HG02973 (cell line): ENCODE measurements at regions not wholly inside any gene's neighbourhood (a gene's known extent, or its start where the extent isn't known, plus 50 kb on each side); places are given as distances from the start of the nearest gene placed in this dataset.
"Not testable (repeated sequence)": the region's sequence is repeated elsewhere in the genome, so short reads cannot be mapped to it uniquely, and the experiment has no call there.

Experiments used
- ATAC-seq: cut with Tn5 transposase; IDR thresholded peaks from one replicate; pipeline ENCODE4 v1.9.1; 2021; ENCODE audit warnings: moderate library complexity; ENCODE audit not compliant: unreplicated experiment

DNA sequence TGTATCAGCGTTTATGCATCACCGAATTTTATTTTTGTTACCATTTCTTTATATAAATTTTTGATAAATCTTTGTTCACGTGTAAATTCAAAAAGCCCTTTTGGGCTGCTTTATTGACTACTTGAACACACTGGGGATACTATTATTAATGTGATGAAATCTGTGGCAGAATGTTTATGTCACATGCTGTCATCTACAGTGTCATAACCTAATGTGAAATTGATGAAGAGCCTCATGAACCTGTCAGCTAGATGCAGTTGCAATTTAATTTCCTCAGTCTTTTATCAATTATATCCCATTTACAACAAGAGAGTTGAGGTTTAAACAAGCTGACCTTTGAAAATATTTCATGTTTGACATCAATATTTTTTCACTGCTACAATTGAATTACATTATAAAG lies 1100.4 kb upstream of the COX7C start:
- ATAC-seq: no peak

DNA sequence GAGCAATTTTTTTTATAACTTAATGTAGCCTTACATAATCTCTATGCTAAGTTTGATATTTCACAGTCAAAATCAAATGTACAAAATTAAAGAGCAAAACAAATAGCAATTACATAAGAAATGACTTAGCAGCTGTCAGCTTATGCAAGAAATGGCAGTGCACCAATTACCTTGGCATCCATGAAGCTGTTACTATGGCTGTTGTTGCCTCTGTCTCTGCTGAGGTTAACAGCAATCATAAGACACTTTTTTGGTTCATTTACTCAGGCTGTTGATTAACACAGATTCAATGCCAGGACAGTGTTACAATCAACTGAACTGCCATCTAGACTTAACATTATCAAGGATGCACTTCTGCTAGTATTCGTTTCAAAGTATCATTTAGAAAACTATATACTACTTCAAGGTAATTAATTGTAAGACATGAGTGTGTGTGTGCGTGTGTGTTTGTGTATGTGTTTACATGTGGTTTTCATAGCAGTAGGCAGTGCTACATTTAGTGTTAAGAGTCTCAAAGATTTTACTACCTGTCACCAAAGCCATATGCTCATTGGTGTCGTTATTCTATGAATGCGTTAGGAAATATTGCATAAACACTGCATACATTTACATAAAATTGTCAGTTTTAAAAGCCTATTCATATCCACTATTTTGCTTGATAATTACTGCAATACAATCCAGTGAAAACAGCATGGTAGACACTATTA lies 1084.2 kb upstream of the COX7C start:
- ATAC-seq: no peak

DNA sequence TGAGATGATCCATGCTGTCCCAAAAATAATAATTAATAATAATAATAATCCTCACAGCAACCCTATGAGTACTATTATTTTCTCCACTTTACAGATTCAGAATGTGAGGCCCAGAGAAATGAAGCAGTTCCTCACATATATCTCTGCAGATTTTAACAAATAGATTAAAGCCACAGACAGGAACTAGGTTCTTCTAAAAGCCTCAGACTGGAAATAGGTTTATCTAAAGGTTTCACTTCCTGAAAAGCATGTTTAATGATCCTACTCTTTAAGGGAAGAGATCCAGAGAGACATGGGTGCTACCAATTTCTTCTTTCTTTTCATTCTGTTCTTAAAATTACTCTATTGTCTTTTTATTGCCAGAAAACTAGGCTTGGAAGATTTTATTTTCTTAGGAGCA lies 1079.4 kb upstream of the COX7C start:
- ATAC-seq: no peak

DNA sequence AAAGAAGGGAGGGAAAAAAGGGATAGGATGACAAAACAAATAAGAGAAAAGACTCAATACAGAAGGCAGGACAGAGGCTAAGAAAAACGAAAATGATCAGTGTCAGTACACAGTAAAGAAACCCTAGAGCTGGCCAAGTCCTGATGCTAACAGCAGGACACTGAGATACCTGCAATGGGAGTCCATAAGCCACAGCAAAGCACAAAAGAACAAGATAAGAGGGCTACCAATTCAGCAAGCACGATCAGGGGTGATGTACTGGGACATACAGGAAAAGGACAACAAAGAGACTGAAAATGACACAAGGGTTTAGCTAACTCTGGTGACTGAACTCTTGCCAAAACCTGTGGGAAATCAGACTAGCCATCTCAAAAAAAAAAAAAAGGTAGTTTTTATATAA lies 1072.6 kb upstream of the COX7C start:
- no peak for ATAC-seq

DNA sequence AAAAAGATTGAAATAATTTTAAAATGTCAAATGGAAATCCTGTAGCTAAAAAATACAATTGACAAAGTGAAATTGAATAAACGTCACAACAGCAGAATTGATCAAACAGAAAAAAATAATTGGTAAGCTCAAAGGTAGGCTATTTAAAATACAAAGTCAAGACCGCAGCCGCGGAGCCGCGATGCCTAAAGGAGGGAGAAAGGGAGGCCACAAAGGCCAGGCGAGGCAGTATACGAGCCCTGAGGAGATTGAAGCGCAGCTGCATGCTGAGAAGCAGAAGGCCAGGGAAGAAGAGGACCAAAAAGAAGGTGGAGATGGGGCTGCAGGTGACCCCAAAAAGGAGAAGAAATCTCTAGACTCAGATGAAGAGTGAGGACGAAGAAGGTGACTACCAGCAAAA lies 1068.5 kb upstream of the COX7C start:
- ATAC-seq: no peak

DNA sequence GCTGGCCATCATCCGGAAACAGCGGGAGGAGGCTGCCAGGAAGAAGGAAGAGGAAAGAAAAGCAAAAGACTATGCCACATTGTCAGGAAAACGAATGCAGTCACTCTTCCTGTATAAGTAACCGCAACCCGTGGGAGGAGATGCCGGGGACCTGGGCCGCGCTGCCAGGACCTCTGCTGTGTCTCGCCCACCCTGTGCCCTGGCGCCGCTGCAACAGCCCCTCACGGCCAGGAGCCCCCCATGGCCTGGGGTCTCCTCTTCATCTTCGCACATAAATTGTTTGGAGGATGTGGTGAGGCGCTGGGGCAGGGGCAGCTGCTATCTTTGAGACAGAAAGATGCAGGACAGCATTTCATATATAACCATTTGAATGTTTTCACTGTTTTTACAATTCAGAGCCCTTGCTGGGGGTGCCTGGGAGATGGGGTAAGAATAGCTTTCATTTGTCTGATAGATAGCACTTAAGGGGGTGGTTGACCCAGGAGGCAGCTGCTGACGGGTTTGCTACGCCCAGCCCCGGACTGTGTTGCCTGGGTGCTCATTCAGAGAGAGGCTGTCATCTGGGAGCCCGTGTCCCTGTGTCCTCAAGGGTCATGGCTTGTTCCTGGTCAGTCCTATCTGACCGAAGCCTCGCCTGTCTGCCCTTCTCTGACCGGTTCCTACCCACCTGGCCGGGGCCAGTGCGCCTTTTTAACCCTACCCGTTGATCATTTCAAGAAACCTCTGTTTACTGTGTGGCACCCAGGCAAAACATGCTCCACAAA lies 1067.7 kb upstream of the COX7C start:
- ATAC-seq: no peak

DNA sequence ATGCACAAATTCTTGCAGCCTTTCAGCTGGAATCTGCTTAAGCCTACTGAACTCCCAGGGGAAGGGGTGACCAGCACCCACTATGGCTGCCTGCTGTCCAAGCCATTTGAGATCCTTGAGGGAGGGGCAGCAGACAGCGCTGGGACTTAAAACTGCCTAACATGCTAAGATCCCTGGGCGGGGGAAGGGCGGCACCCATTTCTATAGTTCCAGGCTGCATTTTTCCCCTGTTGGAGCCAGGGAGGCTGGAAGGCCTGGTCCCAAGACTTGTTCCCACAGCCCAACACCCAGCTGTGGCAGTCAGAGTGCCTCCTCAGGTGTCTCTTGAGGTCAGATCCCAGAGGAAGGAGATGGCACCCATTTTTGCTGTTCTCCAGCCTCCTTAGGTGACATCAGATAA lies 1061.3 kb upstream of the COX7C start:
- no peak for ATAC-seq

DNA sequence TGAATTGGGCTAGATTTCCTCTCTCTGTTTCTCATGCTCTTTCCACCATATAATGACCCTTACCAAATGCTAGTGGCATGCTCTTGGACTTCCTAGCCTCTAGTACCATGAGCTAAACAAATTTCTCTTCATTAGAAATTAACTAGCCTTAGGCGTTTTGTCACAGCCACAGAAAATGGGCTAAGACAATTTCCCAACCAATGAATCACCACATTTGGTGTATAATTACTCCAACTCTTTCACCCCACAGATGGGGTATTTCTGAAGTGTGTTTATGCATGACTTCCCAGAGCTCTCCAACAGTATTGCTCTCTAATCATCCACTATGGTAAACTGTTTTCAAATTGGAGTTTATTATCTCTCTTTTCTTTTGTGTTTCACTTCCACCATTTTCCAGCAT lies 1041.1 kb upstream of the COX7C start:
- ATAC-seq: no peak

DNA sequence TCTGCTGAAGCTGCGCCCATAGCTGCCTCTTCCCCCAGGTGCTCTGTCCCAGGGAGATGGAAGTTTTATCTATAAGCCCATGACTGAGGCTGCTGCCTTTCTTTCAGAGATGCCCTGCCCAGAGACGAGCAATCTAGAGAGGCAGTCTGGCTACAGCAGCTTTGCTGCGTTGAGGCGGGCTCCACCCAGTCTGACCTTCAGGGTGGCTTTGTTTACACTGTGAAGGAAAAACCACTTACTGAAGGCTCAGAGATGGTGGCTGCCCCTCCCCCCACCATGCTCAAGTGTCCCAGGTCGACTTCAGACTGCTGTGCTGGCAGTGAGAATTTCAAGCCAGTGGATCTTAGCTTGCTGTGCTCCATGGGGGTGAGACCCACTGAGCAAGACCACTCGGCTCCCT lies 1029.9 kb upstream of the COX7C start:
- not testable (repeated sequence) for ATAC-seq

DNA sequence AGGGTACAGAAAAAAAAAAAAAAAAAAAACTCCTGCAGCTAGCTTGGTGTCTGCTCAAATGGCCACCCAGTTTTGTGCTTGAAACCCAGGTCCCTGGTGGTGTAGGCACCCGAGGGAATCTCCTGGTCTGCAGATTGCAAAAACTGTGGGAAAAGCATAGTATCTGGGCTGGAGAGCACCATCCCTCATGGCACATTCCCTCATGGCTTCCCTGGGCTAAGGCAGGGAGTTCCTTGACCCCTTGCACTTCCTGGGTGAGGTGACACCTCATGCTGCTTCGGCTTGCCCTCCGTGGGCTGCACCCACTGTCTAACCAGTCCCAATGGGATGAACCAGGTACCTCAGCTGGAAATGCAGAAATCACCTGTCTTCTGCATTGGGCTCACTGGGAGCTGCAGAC lies 1029.5 kb upstream of the COX7C start:
- not testable (repeated sequence) for ATAC-seq

DNA sequence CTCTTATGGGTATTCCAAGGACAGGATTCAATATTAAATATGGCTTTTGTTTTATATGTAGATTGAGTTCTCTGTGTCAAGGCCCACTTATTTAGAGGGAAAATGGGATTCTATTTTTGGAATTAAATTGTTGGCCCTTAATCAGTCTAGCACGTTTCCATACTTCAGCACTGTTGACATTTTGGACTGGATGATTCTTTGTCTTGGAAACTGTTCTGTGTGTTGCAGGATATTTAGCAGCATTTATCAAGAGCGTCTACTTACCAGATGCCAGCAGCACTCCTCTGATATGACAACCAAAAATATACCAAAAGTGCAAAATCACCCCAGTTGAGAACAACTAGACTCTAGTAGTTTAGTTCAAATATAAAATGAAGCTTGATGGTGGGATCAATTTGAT lies 1027.0 kb upstream of the COX7C start:
- ATAC-seq: no peak

DNA sequence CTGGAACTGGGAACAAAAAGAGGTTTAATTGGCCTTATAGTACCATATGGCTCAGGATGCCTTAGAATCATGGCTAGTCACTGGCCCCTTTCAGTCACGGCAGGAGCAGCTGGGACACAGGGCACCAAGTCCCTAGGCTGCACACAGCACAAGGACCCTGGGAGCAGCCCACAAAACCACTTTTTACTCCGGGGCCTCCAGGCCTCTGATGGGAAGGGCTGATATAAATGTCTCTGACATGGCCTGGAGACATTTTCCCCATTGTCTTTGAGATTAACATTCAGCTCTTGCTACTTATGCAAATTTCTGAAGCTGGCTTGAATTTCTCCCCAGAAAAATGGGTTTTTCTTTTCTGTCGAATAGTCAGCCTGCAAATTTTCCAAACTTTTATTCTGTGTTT lies 1026.4 kb upstream of the COX7C start:
- ATAC-seq: no peak

DNA sequence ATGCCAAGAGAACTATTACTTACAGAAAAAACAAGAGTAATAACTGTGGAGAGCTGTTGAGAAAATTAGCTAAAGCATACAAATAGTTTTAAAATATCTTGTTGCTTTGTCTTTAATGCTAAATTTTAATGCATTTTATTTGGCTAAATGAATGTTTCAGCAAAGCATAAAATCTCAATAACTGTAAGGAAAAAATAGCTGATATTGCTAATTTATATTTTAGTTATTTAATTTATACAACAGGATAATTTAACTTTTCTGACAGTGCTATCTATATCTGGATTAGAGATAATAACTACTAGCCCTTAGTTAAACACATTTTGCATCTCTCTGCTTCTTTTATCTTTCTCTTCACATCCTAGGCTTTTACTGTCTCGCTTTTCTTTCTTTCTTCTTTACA lies 1014.9 kb upstream of the COX7C start:
- no peak for ATAC-seq

DNA sequence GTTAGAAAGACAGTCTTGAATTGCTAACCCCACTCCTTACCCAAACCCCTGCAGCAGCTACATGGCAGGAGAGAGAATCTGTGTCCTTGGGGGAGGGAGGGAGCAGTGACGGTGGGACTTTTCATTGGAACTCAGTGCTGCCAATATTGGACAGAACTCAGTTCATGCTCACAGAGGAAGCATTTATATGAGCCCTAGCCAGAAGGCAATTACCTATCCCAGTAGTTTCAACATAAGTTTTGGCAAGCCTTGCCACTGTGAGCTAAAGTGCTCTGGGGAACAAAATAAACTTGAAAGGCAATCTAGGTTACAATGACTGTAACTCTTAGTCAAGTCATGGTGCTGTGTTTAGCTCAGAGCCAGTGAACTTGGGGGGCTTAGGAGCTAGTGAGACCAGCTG lies 1013.4 kb upstream of the COX7C start:
- no peak for ATAC-seq

DNA sequence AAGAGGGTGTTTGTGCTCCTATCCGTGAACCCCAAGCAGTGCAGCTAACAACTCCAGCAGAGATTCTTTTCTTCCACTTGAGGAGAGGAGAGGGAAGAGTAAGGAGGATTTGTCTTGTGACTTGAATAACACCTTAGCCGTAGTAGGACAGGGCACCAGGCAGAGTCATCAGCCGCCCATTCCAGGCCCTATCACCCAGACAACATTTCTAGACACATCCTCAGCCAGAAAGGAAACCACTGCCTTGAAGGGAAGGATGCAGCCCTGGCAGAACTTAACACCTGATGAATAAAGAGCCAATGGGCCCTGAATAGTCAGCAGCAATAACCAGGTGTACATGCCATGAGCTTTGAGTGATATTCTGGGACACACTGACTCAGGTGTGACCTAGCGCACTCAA lies 1013.0 kb upstream of the COX7C start:
- ATAC-seq: no peak

DNA sequence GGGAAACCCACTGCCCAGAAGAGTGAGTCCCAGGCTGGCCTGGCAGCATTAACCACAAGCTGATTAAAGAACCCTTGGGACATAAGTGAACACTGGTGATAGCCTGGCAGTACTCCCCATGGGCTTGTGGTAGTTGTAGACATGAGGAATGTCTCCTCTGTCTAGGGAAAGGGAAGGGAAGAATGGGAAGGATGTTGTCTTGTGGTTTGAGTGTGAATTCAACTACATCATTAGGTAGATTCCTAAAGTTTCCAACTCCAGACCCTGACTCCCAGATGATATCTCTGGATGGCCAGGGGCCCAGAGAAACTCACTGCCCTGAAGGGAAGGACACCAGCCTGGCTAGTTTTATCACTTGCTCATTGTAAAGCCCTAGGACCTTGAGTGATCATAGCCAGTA lies 1012.4 kb upstream of the COX7C start:
- no peak for ATAC-seq

DNA sequence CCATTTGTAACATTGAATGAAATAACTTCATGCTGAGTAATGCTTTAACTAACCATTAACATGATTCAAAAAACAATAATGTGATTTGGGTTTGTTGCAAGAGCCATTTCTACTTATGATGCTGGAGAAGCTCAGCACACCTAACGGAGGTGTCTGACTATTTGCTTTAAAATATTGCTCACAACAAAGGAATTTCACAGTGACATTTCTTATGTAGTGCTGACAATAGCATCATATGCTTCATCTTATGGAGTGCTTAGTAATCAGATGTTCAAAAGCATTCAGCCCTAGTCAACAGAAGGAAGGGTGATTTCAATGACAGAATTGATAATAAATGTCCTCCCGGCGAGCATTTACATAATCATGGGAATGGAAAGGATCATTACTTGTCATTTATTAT lies 1003.3 kb upstream of the COX7C start:
- no peak for ATAC-seq

DNA sequence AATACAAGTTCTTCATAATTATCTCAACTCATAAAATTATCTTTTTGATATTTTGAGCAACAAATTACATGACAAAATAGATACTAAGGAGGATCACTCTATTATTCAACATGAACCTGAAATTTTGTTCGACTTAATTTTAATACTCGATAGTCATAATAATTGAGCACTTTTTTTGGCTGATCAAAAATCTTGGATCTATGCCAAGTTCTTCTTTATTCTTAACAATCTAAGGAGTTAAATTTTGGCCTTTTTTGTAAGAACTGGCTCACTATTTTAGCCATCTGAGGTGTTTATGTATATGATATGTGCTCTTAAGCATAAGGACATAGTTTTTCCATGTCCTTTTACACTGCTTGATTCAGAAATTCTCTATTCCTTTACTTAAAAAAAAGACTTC lies 996.1 kb upstream of the COX7C start:
- no peak for ATAC-seq

DNA sequence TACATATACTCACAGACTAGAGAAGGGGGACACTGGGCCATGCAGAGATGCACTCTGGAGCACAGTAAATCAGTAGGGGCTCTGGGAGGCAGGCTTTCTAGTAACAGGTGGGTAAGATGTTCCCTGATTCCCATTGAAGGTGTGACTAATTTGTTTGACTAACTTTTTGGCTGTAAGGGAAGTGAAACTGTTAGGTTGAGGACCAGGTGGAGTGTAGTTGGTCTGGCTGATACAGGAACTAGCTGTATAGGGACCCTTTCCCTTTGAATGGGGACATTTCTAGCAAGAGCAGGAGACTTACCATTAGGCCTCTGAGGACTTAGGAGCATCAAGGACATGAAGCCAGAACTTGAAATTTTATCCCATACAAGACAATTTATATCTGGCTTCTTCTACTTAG lies 989.6 kb upstream of the COX7C start:
- ATAC-seq: no peak

DNA sequence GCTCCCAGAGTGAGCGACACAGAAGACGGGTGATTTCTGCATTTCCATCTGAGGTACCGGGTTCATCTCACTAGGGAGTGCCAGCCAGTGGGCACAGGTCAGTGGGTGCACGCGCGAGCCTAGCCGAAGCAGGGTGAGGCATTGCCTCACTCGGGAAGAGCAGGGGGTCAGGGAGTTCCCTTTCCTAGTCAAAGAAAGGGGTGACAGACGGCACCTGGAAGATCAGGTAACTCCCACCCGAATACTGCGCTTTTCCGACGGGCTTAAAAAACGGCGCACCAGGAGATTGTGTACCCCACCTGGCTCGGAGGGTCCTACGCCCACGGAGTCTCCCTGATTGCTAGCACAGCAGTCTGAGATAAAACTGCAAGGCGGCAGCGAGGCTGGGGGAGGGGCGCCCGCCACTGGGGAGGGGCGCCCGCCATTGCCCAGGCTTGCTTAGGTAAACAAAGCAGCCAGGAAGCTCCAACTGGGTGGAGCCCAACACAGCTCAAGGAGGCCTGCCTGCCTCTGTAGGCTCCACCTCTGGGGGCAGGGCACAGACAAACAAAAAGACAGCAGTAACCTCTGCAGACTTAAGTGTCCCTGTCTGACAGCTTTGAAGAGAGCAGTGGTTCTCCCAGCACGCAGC lies 979.1 kb upstream of the COX7C start:
- not testable (repeated sequence) for ATAC-seq

DNA sequence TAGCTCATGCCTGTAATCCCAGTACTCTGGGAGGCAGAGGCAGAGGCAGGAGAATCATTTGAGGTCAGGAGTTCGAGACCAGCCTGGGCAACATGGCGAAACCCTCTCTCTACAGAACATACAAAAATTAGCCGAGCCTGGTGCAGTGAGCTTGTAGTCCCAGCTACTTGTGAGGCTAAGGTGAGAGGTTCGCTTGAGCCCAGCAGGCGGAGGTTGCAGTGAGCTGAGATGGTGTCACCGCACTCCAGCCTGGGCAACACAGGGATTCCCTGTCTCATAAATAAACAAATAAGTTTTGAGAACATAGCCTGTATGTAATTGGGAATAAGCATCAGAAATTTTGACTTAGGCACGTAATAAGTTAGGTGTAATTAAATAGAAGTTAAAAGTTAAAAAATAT lies 971.7 kb upstream of the COX7C start:
- ATAC-seq: no peak

DNA sequence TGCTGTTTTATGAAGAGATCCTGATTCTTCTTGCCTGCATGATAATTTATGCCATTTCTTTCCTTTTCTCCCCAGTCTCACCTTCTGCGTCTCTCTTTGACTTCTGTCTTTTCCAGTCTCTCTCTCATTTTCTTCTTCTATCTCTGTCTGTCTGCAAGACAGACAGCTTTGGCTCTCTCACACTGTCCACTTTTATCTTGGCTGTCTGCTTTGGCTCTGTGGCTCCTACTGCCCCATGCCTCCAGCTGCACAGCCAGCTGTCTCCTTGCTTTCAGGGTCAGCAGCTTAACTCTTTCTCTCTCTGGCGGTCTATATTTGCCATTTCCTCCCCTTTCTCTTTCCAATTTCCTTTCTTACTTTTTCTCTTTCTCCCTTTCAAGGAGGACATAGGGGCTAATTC lies 971.1 kb upstream of the COX7C start:
- no peak for ATAC-seq
